Coronary artery (tissue), 2 donors: ENCODE measurements at regions not wholly inside any gene's neighbourhood (a gene's known extent, or its start where the extent isn't known, plus 50 kb on each side); places are given as distances from the start of the nearest gene placed in this dataset.
A peak's percentile ranks its signal among the peaks of the same experiment; 100 is the strongest.

Experiments used
- DNase-seq: peaks from one replicate; pipeline ENCODE4 v3.0.0-alpha.2; 2017; ENCODE audit warnings: low spot score
- H3K27ac ChIP-seq, 2 donors: fragments of 200-600 bp; sonication (generic); one replicate each; pipeline ENCODE4 v1.5.1; 2016 to 2019
- H3K4me3 ChIP-seq: fragments of 200-600 bp; sonication (generic); 2 replicates; pipeline ENCODE4 v1.5.1; 2016; ENCODE audit warnings: mild to moderate bottlenecking, moderate library complexity
- TF ChIP-seq, protein P1 (sequence below): fragments of 200-600 bp; sonication (generic); IDR thresholded peaks from one replicate; pipeline ENCODE4 v1.5.1; 2019; ENCODE audit warnings: antibody characterized with exemption

DNA sequence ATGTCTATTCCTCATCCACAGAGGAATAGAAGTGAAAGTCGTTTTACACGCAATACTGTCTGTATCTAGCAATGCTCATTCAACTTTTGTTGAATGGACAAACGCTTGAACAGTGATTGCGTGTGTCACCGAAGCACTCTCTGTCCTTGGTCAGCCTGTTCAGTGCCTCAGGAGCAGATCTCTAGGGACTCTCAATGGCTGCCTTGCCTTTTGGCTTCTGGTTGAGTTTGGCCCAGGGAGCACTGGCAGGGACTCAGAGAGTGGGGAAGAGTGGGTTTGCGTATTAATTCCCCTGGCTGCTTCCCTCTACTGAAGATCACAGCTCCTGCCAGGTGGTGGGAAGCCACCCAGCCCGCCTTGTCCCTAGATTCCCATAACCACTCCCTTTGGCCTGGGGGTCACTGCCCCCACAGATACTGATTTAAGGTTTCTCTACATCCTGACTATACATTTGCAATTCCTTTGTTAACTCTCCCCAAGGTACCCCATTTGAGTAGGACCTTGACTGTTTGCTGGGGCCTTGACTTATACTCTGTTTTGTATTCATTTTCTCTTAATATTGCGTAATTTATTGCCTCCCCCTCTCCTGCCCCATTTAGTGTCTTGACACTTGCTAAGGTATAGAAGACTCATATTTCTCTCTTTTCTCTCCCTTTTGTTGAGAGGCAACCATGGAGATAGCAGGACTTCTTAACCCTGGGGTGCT is 61.7 kb upstream of the USP24 start:
- Histone ChIP-seq H3K27ac (peak overlapping the region in 1 of 2 donors; percentile 40), H3K4me3 (no peak overlapping the region)
- DNase-seq, result no peak
- TF ChIP-seq, protein P1, sequence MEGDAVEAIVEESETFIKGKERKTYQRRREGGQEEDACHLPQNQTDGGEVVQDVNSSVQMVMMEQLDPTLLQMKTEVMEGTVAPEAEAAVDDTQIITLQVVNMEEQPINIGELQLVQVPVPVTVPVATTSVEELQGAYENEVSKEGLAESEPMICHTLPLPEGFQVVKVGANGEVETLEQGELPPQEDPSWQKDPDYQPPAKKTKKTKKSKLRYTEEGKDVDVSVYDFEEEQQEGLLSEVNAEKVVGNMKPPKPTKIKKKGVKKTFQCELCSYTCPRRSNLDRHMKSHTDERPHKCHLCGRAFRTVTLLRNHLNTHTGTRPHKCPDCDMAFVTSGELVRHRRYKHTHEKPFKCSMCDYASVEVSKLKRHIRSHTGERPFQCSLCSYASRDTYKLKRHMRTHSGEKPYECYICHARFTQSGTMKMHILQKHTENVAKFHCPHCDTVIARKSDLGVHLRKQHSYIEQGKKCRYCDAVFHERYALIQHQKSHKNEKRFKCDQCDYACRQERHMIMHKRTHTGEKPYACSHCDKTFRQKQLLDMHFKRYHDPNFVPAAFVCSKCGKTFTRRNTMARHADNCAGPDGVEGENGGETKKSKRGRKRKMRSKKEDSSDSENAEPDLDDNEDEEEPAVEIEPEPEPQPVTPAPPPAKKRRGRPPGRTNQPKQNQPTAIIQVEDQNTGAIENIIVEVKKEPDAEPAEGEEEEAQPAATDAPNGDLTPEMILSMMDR, result no peak

DNA sequence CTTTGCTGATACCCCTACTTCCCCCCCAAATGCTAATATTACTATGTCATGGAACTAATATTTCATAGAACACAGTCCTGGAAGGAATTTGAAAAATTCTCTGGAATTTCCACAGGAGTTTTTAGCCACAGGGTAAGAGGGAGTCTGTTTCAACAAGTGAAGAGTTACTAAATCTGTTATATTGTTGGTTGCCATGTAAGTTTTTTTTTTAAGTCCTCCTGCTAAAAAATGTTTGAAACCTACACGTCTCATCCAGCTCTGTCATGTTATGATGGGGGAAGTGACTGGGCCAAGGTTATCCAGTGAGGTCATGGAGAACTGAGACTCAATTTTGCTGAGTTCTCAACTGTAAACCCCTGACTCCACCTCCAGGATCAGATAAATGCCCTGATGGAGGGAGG is 60.8 kb upstream of the USP24 start:
- no peak for DNase-seq
- TF ChIP-seq, protein P1, result no peak
- Histone ChIP-seq H3K27ac (peak overlapping the region in 1 of 2 donors; percentile 4), H3K4me3 (no peak overlapping the region)

DNA sequence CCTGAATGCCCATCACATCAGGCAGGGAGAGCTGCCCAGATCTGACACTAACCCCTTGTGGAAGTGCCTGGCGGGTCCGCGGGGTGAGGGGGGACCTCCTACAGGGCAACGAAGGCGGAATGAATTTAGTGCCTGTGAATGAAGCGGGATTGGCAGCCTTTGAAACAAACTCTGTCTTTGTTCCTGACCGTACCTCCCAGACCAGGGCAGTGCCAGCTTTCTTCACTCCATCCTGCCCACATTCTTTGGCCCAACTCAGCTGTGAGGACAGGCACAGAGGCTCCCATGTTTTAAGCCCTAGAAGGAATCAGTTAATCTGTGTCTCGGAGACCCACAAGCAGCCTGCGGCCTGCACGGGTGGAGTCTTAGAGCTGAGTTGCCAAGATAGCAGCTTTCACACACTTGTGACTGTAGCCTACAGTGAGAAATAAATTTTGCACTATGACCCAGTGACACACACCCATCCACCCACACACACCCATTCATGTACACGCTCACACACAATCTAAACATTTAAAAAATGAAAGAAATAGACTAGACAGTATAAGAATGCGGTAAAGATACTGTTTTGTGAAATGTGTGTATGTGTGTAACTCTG is 60.1 kb upstream of the USP24 start:
- TF ChIP-seq, protein P1, result no peak
- DNase-seq, result no peak
- no peak overlapping the region for H3K27ac ChIP-seq
- H3K4me3 ChIP-seq, result no peak overlapping the region

DNA sequence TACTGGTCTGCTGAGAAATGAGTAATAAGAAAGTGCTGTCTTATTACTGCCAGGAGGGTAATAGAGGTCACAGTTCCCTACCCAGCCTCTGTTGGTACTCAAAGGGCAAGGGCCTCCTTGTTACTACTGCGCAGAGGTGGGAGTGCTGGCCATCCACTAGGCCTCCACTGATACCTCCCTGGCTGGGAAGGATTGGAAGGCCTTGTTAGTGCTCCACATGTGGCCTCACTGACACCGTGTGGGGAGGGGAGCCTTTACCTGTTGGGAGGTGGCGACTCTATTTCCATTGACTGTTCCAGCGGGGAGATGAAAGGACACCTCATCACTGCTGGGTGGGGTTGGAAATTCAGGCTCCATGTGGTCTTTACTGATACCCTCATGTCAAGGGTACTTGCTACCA is 57.8 kb upstream of the USP24 start:
- no peak for DNase-seq

More for the DNA sequence above, 57.8 kb upstream of the USP24 start:
- TF ChIP-seq, protein P1, result no peak
- Histone ChIP-seq H3K27ac (no peak overlapping the region), H3K4me3 (no peak overlapping the region)
